ENCODE measurements at regions not wholly inside any gene's neighbourhood (a gene's known extent, or its start where the extent isn't known, plus 50 kb on each side); places are given as distances from the start of the nearest gene placed in this dataset.

GRCh38 chr18:25962176-25962575, 128.2 kb downstream of the SS18 start:
- TF ChIP-seq POLR2A (IDR thresholded peaks at IDR 0.05; ENCODE audit: low read depth, low read length) (no peak), POLR2AphosphoS5 (IDR thresholded peaks at IDR 0.05; ENCODE audit: low read depth, low read length) (no peak)

Data from GM12892 (cell line).